NB4 (cell line): ENCODE measurements at regions not wholly inside any gene's neighbourhood (a gene's known extent, or its start where the extent isn't known, plus 50 kb on each side); places are given as distances from the start of the nearest gene placed in this dataset.

Experiments
- DNase-seq: peaks from one replicate; pipeline ENCODE4 v3.0.0; 2010; ENCODE audit warnings: low read depth
- H3K4me3 ChIP-seq: one replicate; pipeline ENCODE4 v1.5.1; 2011; ENCODE audit warnings: mild to moderate bottlenecking, low read depth, low read length, moderate library complexity
- CTCF ChIP-seq: IDR thresholded peaks from one replicate; pipeline ENCODE4 v1.5.1; 2012; ENCODE audit warnings: low read depth, low read length
- MAX ChIP-seq: IDR thresholded peaks from 2 replicates; pipeline ENCODE4 v1.6.1; 2011; ENCODE audit warnings: low read depth, low read length
- MYC ChIP-seq: IDR thresholded peaks from 2 replicates; pipeline ENCODE4 v1.6.1; 2011; ENCODE audit warnings: low read depth, low read length
- POLR2A ChIP-seq: IDR thresholded peaks from 2 replicates; pipeline ENCODE4 v1.6.1; 2011; ENCODE audit warnings: mild to moderate bottlenecking; ENCODE audit not compliant: insufficient read length; ENCODE audit errors: extremely low read depth

GRCh38 chr13:58142952-58143351 is 511.4 kb downstream of the PCDH17 start:
- no peak overlapping the region for H3K4me3 ChIP-seq
- no peak for DNase-seq
- TF ChIP-seq MAX = no peak
- no peak for TF ChIP-seq CTCF
- no peak for TF ChIP-seq POLR2A
- no peak for TF ChIP-seq MYC

GRCh38 chr13:58144616-58145015 is 513.1 kb downstream of the PCDH17 start:
- DNase-seq = no peak
- no peak for TF ChIP-seq MYC
- TF ChIP-seq CTCF = no peak
- no peak for TF ChIP-seq MAX
- no peak overlapping the region for H3K4me3 ChIP-seq

- H3K4me3 ChIP-seq = no peak overlapping the region
- TF ChIP-seq MAX (no peak), POLR2A (no peak), MYC (no peak), CTCF (no peak)
- no peak for DNase-seq
These were observed 519.9 kb downstream of the PCDH17 start for GRCh38 chr13:58151452-58151851.

- TF ChIP-seq CTCF (no peak), MAX (no peak), POLR2A (no peak), MYC (no peak)
- H3K4me3 ChIP-seq = no peak overlapping the region
- no peak for DNase-seq
These were observed 529.4 kb downstream of the PCDH17 start for GRCh38 chr13:58160980-58161379.

GRCh38 chr13:58165617-58166016 is 534.1 kb downstream of the PCDH17 start:
- no peak for TF ChIP-seq MYC
- no peak for TF ChIP-seq CTCF
- no peak for TF ChIP-seq POLR2A
- no peak for TF ChIP-seq MAX
- no peak overlapping the region for H3K4me3 ChIP-seq

GRCh38 chr13:58181111-58181510 is 549.6 kb downstream of the PCDH17 start:
- no peak for DNase-seq
- H3K4me3 ChIP-seq = no peak overlapping the region
- TF ChIP-seq CTCF = no peak
- TF ChIP-seq MAX = no peak
- TF ChIP-seq MYC = no peak
- TF ChIP-seq POLR2A = no peak

More at GRCh38 chr13:58165617-58166016, 534.1 kb downstream of the PCDH17 start:
- no peak for DNase-seq
